ENCODE measurements at regions not wholly inside any gene's neighbourhood (a gene's known extent, or its start where the extent isn't known, plus 50 kb on each side); places are given as distances from the start of the nearest gene placed in this dataset.

- TF ChIP-seq ZFP37 (CRISPR knock-in tag; IDR thresholded peaks at IDR 0.05; ENCODE audit: borderline replicate concordance) (no peak; the same call in 1 of the 2 replicates), ZNF431 (CRISPR knock-in tag; IDR thresholded peaks at IDR 0.05; ENCODE audit: borderline replicate concordance, low read depth) (no peak), GPN1 (CRISPR knock-in tag; IDR thresholded peaks at IDR 0.05; ENCODE audit: borderline replicate concordance) (no peak), ZNF563 (CRISPR knock-in tag; IDR thresholded peaks at IDR 0.05) (0 out of 2 replicates have a peak, but pooled peaks have one; percentile 63), ZNF484 (CRISPR knock-in tag; IDR thresholded peaks at IDR 0.05; ENCODE audit: borderline replicate concordance, low read depth) (no peak), ZNF12 (CRISPR knock-in tag; IDR thresholded peaks at IDR 0.05) (0 out of 2 replicates have a peak, but pooled peaks have one; percentile 19), ZNF296 (CRISPR knock-in tag; conservative IDR thresholded peaks at IDR 0.05) (no peak), ZFP36 (IDR thresholded peaks at IDR 0.05; ENCODE audit: borderline replicate concordance, low read depth, low read length, partially characterized antibody) (no peak), MTF1 (CRISPR knock-in tag; IDR thresholded peaks at IDR 0.05) (no peak), ZNF557 (CRISPR knock-in tag; IDR thresholded peaks at IDR 0.05) (0 out of 2 replicates have a peak, but pooled peaks have one; percentile 33), SPEN (CRISPR knock-in tag; IDR thresholded peaks at IDR 0.05; ENCODE audit: low read depth) (peak; percentile 47; the same call in 1 of the 2 replicates)
- TF ChIP-seq, protein P1, sequence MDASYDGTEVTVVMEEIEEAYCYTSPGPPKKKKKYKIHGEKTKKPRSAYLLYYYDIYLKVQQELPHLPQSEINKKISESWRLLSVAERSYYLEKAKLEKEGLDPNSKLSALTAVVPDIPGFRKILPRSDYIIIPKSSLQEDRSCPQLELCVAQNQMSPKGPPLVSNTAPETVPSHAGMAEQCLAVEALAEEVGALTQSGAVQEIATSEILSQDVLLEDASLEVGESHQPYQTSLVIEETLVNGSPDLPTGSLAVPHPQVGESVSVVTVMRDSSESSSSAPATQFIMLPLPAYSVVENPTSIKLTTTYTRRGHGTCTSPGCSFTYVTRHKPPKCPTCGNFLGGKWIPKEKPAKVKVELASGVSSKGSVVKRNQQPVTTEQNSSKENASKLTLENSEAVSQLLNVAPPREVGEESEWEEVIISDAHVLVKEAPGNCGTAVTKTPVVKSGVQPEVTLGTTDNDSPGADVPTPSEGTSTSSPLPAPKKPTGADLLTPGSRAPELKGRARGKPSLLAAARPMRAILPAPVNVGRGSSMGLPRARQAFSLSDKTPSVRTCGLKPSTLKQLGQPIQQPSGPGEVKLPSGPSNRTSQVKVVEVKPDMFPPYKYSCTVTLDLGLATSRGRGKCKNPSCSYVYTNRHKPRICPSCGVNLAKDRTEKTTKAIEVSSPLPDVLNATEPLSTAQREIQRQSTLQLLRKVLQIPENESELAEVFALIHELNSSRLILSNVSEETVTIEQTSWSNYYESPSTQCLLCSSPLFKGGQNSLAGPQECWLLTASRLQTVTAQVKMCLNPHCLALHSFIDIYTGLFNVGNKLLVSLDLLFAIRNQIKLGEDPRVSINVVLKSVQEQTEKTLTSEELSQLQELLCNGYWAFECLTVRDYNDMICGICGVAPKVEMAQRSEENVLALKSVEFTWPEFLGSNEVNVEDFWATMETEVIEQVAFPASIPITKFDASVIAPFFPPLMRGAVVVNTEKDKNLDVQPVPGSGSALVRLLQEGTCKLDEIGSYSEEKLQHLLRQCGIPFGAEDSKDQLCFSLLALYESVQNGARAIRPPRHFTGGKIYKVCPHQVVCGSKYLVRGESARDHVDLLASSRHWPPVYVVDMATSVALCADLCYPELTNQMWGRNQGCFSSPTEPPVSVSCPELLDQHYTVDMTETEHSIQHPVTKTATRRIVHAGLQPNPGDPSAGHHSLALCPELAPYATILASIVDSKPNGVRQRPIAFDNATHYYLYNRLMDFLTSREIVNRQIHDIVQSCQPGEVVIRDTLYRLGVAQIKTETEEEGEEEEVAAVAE (CRISPR knock-in tag; IDR thresholded peaks at IDR 0.05; ENCODE audit: borderline replicate concordance) = 0 out of 2 replicates have a peak, but pooled peaks have one; percentile 38
- TF ChIP-seq, protein P2, sequence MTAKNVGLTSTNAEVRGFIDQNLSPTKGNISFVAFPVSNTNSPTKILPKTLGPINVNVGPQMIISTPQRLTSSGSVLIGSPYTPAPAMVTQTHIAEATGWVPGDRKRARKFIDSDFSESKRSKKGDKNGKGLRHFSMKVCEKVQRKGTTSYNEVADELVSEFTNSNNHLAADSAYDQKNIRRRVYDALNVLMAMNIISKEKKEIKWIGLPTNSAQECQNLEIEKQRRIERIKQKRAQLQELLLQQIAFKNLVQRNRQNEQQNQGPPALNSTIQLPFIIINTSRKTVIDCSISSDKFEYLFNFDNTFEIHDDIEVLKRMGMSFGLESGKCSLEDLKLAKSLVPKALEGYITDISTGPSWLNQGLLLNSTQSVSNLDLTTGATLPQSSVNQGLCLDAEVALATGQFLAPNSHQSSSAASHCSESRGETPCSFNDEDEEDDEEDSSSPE (CRISPR knock-in tag; IDR thresholded peaks at IDR 0.05) = peak; percentile 67
- TF ChIP-seq, protein P3, sequence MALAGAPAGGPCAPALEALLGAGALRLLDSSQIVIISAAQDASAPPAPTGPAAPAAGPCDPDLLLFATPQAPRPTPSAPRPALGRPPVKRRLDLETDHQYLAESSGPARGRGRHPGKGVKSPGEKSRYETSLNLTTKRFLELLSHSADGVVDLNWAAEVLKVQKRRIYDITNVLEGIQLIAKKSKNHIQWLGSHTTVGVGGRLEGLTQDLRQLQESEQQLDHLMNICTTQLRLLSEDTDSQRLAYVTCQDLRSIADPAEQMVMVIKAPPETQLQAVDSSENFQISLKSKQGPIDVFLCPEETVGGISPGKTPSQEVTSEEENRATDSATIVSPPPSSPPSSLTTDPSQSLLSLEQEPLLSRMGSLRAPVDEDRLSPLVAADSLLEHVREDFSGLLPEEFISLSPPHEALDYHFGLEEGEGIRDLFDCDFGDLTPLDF (CRISPR knock-in tag; IDR thresholded peaks at IDR 0.05) = peak; percentile 54; the same call in 1 of the 2 replicates
- TF ChIP-seq, protein P4, sequence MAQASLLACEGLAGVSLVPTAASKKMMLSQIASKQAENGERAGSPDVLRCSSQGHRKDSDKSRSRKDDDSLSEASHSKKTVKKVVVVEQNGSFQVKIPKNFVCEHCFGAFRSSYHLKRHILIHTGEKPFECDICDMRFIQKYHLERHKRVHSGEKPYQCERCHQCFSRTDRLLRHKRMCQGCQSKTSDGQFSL (CRISPR knock-in tag; IDR thresholded peaks at IDR 0.05) = peak; percentile 56; the same call in 1 of the 2 replicates
- TF ChIP-seq, protein P5, sequence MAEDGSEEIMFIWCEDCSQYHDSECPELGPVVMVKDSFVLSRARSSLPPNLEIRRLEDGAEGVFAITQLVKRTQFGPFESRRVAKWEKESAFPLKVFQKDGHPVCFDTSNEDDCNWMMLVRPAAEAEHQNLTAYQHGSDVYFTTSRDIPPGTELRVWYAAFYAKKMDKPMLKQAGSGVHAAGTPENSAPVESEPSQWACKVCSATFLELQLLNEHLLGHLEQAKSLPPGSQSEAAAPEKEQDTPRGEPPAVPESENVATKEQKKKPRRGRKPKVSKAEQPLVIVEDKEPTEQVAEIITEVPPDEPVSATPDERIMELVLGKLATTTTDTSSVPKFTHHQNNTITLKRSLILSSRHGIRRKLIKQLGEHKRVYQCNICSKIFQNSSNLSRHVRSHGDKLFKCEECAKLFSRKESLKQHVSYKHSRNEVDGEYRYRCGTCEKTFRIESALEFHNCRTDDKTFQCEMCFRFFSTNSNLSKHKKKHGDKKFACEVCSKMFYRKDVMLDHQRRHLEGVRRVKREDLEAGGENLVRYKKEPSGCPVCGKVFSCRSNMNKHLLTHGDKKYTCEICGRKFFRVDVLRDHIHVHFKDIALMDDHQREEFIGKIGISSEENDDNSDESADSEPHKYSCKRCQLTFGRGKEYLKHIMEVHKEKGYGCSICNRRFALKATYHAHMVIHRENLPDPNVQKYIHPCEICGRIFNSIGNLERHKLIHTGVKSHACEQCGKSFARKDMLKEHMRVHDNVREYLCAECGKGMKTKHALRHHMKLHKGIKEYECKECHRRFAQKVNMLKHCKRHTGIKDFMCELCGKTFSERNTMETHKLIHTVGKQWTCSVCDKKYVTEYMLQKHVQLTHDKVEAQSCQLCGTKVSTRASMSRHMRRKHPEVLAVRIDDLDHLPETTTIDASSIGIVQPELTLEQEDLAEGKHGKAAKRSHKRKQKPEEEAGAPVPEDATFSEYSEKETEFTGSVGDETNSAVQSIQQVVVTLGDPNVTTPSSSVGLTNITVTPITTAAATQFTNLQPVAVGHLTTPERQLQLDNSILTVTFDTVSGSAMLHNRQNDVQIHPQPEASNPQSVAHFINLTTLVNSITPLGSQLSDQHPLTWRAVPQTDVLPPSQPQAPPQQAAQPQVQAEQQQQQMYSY (CRISPR knock-in tag; IDR thresholded peaks at IDR 0.05) = peak; percentile 27; the same call in 1 of the 2 replicates
Measured at GRCh38 chr7:148940702-148941597, 56.9 kb upstream of the EZH2 start (continued).
